ENCODE measurements at regions not wholly inside any gene's neighbourhood (a gene's known extent, or its start where the extent isn't known, plus 50 kb on each side); places are given as distances from the start of the nearest gene placed in this dataset.
A peak's percentile ranks its signal among the peaks of the same experiment; 100 is the strongest.
"Not testable (repeated sequence)": the region's sequence is repeated elsewhere in the genome, so short reads cannot be mapped to it uniquely, and the experiment has no call there.

DNA sequence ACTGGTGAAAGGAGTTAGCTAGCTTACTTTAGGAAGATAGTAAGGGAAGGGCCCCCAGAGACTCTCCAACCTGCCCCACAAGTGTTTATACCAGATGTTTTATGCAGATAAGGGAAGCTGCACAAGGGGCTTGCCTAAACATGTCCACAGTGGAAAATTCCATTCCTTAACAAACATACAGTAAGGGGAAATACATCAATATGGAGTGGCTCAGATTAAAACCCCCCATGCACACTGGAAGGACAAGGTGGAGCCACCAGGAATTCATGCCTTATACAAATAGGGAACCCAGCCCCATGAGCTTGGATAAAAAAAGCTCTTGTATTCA, 106.3 kb upstream of the GPBP1 start:
- Mint-ChIP-seq H3K36me3 (no peaks in the 10 kb centered on the region), H3K4me3 (no peak overlapping the region), H3K9me3 (peaks cover 16% of the 10 kb centered on the region), H3K27ac (peak overlapping the region; percentile 72), H3K4me1 (ENCODE audit: unreplicated experiment) (peaks cover 12% of the 10 kb centered on the region), H3K27me3 (no peaks in the 10 kb centered on the region)
- DNase-seq (ENCODE audit: extremely low spot score, unreplicated experiment): no peak
- no peak for TF ChIP-seq CTCF (conservative IDR thresholded peaks at IDR 0.05)

GRCh38 chr5:57069115-57069835, 104.6 kb upstream of the GPBP1 start:
- TF ChIP-seq CTCF (conservative IDR thresholded peaks at IDR 0.05): no peak
- no peaks in the 10 kb centered on the region for H3K27me3 Mint-ChIP-seq
- no peak overlapping the region for H3K27ac Mint-ChIP-seq
- no peaks in the 10 kb centered on the region for H3K36me3 Mint-ChIP-seq
- no peak for DNase-seq (ENCODE audit: extremely low spot score, unreplicated experiment)
- H3K4me3 Mint-ChIP-seq: no peak overlapping the region
- peaks cover 16% of the 10 kb centered on the region for H3K9me3 Mint-ChIP-seq
- H3K4me1 Mint-ChIP-seq (ENCODE audit: unreplicated experiment): peaks cover 12% of the 10 kb centered on the region

DNA sequence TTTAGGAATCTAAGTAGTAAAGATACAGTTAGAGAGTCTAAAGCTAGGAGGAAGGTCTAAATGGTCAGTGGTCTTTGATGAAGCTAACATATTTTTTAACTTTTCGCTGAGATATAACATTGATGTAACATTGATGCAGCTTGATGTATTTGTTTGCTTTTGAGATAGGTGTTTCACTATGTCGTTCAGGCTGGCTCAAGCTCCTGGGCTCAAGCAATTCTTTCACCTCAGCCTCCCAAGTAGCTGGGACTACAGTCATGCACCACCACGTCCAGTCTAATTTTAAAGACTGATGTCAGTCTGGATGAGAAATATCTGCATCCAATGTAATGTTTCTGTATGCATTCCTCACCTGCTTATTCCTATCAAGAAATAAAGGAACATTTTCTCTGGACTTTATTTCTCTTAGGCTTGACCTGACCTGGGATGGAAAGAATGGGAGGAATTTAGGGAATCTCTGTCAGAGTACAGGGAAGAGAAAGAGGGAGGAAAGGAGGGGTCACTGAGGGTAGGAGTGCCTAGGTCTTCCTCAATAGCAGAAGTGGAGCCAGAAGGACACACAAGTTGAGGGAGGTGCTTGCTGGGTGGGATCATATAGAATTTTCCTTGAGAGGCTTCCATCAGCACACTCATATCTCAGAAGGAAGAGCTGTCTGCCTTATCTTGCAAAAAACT, 101.5 kb upstream of the GPBP1 start:
- Mint-ChIP-seq H3K27ac (no peak overlapping the region), H3K4me1 (ENCODE audit: unreplicated experiment) (peaks cover 6% of the 10 kb centered on the region), H3K9me3 (peaks cover 5% of the 10 kb centered on the region), H3K36me3 (no peaks in the 10 kb centered on the region), H3K4me3 (no peak overlapping the region), H3K27me3 (no peaks in the 10 kb centered on the region)
- no peak for TF ChIP-seq CTCF (conservative IDR thresholded peaks at IDR 0.05)
- no peak for DNase-seq (ENCODE audit: extremely low spot score, unreplicated experiment)

GRCh38 chr5:57082441-57083067, 91.3 kb upstream of the GPBP1 start:
- Mint-ChIP-seq H3K9me3 (peaks cover 9% of the 10 kb centered on the region), H3K36me3 (no peaks in the 10 kb centered on the region), H3K4me3 (no peak overlapping the region), H3K27me3 (no peaks in the 10 kb centered on the region), H3K27ac (no peak overlapping the region), H3K4me1 (ENCODE audit: unreplicated experiment) (no peaks in the 10 kb centered on the region)
- DNase-seq (ENCODE audit: extremely low spot score, unreplicated experiment): no peak
- TF ChIP-seq CTCF (conservative IDR thresholded peaks at IDR 0.05): peak; percentile 42

GRCh38 chr5:57085306-57086081, 88.4 kb upstream of the GPBP1 start:
- Mint-ChIP-seq H3K27ac (no peak overlapping the region), H3K4me3 (no peak overlapping the region), H3K4me1 (ENCODE audit: unreplicated experiment) (no peaks in the 10 kb centered on the region), H3K27me3 (no peaks in the 10 kb centered on the region), H3K36me3 (no peaks in the 10 kb centered on the region), H3K9me3 (peaks cover 5% of the 10 kb centered on the region)
- DNase-seq (ENCODE audit: extremely low spot score, unreplicated experiment): no peak
- TF ChIP-seq CTCF (conservative IDR thresholded peaks at IDR 0.05): no peak

DNA sequence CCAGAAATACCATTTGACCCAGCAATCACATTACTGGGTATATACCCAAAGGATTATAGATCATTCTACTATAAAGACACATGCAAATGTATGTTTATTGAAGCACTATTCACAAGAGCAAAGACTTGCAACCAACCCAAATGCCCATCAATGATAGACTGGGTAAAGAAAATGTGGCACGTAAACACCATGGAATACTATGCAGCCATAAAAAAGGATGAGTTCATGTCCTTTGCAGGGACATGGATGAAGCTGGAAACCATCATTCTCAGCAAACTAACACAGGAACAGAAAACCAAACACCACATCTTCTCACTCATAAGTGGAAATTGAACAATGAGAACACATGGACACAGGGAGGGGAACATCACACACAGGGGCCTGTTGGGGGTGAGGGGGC, 85.9 kb upstream of the GPBP1 start:
- H3K9me3 Mint-ChIP-seq; H3K4me1 Mint-ChIP-seq (ENCODE audit: unreplicated experiment); H3K27me3 Mint-ChIP-seq; H3K27ac Mint-ChIP-seq; DNase-seq (ENCODE audit: extremely low spot score, unreplicated experiment); H3K4me3 Mint-ChIP-seq; H3K36me3 Mint-ChIP-seq: not testable (repeated sequence)
